Activated naive CD8-positive, alpha-beta T cell treated with anti-CD3 and anti-CD28 coated beads for 36 hours (primary cell): ENCODE measurements at regions not wholly inside any gene's neighbourhood (a gene's known extent, or its start where the extent isn't known, plus 50 kb on each side); places are given as distances from the start of the nearest gene placed in this dataset.
"Not testable (repeated sequence)": the region's sequence is repeated elsewhere in the genome, so short reads cannot be mapped to it uniquely, and the experiment has no call there.

ENCODE experiments used
- DNase-seq: peaks from one replicate; pipeline ENCODE4 v3.0.0; 2021
- H3K27ac Mint-ChIP-seq: one replicate; pipeline ENCODE4 v1.8.0; 2022; ENCODE audit warnings: mild to moderate bottlenecking, moderate library complexity, mixed read lengths
- H3K27me3 Mint-ChIP-seq: one replicate; pipeline ENCODE4 v1.8.0; 2022; ENCODE audit warnings: mild to moderate bottlenecking, mixed read lengths
- H3K36me3 Mint-ChIP-seq: one replicate; pipeline ENCODE4 v1.8.0; 2021; ENCODE audit warnings: mild to moderate bottlenecking, mixed read lengths
- H3K4me1 Mint-ChIP-seq: one replicate; pipeline ENCODE4 v1.8.0; 2021; ENCODE audit warnings: mixed read lengths
- H3K4me3 Mint-ChIP-seq: one replicate; pipeline ENCODE4 v1.8.0; 2022; ENCODE audit warnings: mild to moderate bottlenecking, moderate library complexity, mixed read lengths
- H3K9me3 Mint-ChIP-seq: one replicate; pipeline ENCODE4 v1.8.0; 2022; ENCODE audit warnings: mixed read lengths

DNA sequence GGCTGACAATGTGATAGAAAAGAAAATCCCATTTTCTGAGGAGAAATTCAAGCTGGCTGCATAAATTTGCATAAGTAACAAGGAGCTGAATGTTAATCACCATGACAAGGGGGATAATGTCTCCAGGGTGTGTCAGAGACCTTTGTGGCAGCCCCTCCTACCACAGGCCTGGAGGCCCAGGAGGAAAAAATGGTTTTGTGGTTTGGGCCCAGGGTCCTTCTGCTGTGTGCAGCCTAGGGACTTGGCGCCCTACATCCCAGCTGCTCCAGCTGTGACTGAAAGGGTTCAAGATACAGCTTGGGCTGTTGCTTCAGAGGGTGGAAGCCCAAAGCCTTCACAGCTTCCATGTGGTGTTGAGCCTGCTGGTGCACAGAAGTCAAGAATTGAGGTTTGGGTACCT is 261.8 kb downstream of the RFPL4B start:
- not testable (repeated sequence) for H3K27me3 Mint-ChIP-seq, H3K4me1 Mint-ChIP-seq, H3K36me3 Mint-ChIP-seq, H3K4me3 Mint-ChIP-seq, DNase-seq, H3K27ac Mint-ChIP-seq
- peaks cover 12% of the 10 kb centered on the region for H3K9me3 Mint-ChIP-seq

DNA sequence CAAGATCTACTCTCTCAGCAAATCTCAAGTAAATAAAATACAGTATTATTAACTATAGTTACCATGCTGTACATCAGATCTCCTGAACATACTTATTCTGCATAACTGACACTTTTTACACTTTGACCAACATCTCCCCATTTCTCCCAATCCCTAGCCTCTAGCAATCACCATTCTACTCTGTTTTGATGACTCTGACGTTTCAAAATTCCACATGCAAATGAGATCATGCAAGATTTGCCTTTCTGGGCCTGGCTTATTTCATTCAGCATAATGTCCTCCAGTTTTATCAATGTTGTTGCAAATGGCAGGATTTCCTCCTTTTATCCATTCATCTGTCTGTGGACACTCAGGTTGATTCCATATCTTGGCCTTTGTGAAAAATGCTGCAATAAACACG is 266.3 kb downstream of the RFPL4B start:
- H3K4me1 Mint-ChIP-seq, result no peaks in the 10 kb centered on the region
- peaks cover 9% of the 10 kb centered on the region for H3K9me3 Mint-ChIP-seq
- no peak overlapping the region for H3K27ac Mint-ChIP-seq
- H3K36me3 Mint-ChIP-seq, result peaks cover 2% of the 10 kb centered on the region
- no peak for DNase-seq
- no peak overlapping the region for H3K4me3 Mint-ChIP-seq
- H3K27me3 Mint-ChIP-seq, result no peaks in the 10 kb centered on the region

DNA sequence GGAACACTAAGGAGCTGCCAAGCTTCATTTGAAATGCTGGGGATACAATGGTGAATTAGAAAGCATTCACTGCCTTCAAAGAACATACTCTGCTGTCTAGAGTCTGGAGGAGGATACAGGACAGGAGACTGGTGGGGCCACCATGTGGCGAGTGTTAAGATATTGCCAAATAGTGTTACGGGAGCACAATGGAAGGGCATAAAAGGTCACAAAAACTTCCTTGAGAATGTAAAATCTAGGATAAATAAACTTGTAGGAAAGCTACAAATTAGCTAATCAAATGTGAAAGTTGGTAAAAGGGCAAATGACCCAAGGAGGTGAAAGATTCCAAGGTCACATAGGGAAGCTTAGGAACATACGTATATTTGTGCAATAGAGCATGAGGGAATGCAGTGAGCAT is 271.7 kb downstream of the RFPL4B start:
- Mint-ChIP-seq H3K27ac (no peak overlapping the region), H3K4me3 (no peak overlapping the region), H3K4me1 (no peaks in the 10 kb centered on the region), H3K9me3 (no peaks in the 10 kb centered on the region), H3K27me3 (no peaks in the 10 kb centered on the region), H3K36me3 (no peaks in the 10 kb centered on the region)
- no peak for DNase-seq

DNA sequence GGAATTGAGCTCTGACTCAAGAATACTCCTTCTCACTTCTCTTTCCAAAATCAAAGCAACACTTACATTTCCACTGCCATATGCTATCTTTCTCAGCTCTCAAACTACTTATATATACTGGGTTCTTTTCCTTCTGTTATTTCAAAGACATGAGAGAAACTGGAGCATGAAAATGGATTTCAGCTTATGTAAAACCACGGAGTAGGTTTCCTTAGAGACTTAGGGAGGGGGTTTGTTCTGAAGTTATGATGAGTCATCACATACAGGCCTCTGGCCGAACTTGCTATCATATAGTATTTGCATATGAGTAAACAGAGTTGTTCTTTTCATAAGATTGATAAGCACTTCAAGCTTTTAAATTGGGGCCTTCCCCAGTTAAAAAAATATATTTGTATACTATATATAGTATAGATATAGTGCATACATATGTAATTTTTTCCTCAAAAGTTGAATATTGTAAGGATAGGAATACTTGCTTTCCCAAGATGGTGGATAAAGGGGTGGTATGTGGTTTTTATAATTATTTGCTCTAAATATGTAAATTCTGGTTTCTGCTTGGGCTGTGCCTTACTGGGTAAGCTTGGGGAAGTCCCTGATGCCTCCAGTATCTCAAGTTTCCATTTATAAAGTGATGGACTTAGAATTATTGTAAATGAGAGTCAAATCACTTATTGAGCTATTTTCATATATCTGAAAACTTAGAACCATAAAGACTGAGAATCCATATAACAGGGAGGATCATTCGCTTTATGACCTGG is 273.9 kb downstream of the RFPL4B start:
- H3K9me3 Mint-ChIP-seq, result peaks cover 2% of the 10 kb centered on the region
- H3K4me1 Mint-ChIP-seq, result no peaks in the 10 kb centered on the region

DNA sequence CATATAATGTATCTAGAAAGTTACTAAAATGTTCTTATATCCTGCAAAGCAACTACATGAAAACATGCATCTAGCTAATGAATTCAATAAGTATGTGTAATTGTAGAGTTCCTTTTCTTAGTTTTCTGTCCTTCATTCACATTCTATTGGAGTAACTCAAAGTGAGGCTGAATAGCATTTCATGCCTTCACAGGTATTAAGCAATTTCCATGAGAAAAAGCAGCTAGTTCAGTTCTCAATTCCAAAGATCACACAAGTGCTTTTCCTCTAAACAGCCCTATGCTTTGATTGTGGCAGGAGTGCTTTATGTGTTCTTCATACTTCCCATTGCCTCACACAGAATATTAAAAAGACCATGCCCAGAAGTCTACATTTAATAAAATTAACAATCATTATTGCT is 274.9 kb downstream of the RFPL4B start:
- Mint-ChIP-seq H3K4me1 (no peaks in the 10 kb centered on the region), H3K9me3 (peaks cover 2% of the 10 kb centered on the region), H3K4me3 (no peak overlapping the region), H3K27me3 (no peaks in the 10 kb centered on the region), H3K27ac (no peak overlapping the region), H3K36me3 (no peaks in the 10 kb centered on the region)
- no peak for DNase-seq

More for the DNA sequence above, 273.9 kb downstream of the RFPL4B start:
- no peak overlapping the region for H3K4me3 Mint-ChIP-seq
- DNase-seq, result no peak
- H3K36me3 Mint-ChIP-seq, result no peaks in the 10 kb centered on the region
- no peaks in the 10 kb centered on the region for H3K27me3 Mint-ChIP-seq
- H3K27ac Mint-ChIP-seq, result no peak overlapping the region

DNA sequence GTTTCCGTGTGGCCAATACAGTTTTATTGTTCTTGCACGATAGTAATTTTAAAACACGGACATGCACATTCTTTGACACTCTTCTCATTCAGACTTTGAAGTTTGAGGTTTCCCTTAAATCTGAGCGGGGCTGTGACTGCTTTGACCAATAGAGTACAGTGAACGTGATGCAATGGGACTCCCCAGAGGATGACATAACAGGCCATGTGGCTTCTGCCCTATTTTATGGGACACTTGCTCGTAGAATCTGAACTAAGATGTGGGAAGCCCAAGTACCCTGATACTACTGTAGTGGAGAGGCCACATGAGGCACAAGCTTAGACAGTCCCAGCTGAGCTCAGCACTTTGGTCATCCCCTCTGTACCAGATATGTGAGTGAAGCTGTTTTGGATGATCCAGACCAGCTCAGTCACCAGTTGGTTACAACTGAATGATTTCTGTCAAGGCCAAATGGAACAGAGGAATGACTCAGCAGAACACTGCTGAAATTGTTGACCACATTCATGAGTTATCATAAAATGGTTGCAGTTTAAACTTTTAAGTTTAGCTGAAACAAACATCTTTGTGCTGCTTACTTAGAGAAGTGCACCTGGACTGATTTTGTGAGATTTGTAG is 279.4 kb downstream of the RFPL4B start:
- H3K9me3 Mint-ChIP-seq, result peaks cover 2% of the 10 kb centered on the region
- H3K4me1 Mint-ChIP-seq, result no peaks in the 10 kb centered on the region
- no peaks in the 10 kb centered on the region for H3K36me3 Mint-ChIP-seq
- no peak overlapping the region for H3K4me3 Mint-ChIP-seq
- no peak overlapping the region for H3K27ac Mint-ChIP-seq
- no peaks in the 10 kb centered on the region for H3K27me3 Mint-ChIP-seq
- DNase-seq, result no peak

DNA sequence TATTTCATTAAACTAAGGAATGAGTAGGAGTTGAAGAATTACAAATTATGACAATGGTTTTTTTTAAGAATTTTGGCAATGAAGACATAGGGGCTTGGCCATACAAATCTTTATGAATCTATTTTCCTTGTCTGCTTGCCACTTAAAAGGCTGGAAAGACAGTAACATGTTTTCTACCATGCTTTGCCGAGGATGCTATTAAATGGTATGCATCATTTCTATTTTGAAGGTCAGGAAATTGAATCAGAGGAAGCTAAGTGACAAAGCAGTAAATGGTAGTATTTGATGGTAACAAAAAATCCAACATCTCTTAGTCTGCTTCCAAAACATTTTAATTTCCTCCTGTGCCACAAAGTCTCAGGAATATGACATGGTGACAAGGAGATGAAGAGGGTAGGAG is 287.2 kb downstream of the RFPL4B start:
- Mint-ChIP-seq H3K27me3 (no peaks in the 10 kb centered on the region), H3K9me3 (no peaks in the 10 kb centered on the region), H3K4me3 (no peak overlapping the region), H3K4me1 (no peaks in the 10 kb centered on the region), H3K36me3 (no peaks in the 10 kb centered on the region), H3K27ac (no peak overlapping the region)
- DNase-seq, result no peak

DNA sequence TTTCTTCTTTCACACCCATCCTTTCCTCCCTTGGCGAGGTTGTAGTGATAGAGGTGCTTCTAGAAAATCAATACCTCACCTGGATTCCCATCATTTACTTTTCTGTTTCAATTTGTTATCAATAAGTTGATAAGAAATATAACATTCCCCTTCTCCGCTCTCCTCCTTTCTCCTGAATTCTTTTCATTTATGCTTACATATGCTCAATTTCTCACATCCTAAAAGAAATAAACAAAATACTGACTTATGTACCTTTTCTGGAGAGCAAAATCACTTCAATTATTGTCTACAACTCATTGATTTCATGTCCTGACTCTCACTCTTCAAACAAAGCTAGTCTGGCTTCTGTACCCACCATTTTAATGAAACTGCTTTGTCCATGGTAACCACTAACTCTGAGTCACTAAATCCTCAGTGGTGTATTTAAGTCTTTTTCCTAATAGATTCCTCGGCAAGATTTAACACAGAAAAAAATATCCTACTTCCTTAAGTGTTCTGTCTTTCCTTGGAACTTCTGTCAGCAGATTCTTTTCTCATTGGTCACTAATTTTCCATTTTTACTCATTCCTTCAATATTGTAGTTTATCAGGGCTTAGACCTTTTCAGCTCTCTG is 289.6 kb downstream of the RFPL4B start:
- no peak overlapping the region for H3K4me3 Mint-ChIP-seq
- no peaks in the 10 kb centered on the region for H3K27me3 Mint-ChIP-seq
- H3K36me3 Mint-ChIP-seq, result no peaks in the 10 kb centered on the region
- no peak overlapping the region for H3K27ac Mint-ChIP-seq
- no peak for DNase-seq
- no peaks in the 10 kb centered on the region for H3K4me1 Mint-ChIP-seq
- H3K9me3 Mint-ChIP-seq, result no peaks in the 10 kb centered on the region

DNA sequence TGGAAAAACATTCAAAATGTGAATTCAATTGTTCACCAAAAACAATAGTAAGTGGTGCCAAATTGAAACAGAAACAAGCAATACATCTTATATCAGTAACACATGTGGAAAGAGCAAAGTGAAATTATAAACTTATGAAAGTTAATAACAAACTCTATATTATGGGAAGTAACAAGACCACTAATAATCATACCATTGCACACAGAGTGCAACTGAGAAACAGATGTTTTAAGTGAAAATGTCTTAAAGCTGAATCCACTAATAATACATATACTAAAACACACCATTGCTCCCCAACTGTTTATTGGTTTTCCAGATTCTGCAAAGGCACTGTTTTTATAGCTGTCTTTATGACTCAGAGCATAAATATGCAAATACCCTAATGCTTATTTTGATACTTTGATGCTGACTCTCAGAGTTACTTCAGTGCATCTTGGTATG is 292.3 kb downstream of the RFPL4B start:
- no peak for DNase-seq
- no peak overlapping the region for H3K4me3 Mint-ChIP-seq
- no peaks in the 10 kb centered on the region for H3K9me3 Mint-ChIP-seq
- H3K27ac Mint-ChIP-seq, result no peak overlapping the region
- no peaks in the 10 kb centered on the region for H3K4me1 Mint-ChIP-seq
- no peaks in the 10 kb centered on the region for H3K27me3 Mint-ChIP-seq
- H3K36me3 Mint-ChIP-seq, result no peaks in the 10 kb centered on the region

DNA sequence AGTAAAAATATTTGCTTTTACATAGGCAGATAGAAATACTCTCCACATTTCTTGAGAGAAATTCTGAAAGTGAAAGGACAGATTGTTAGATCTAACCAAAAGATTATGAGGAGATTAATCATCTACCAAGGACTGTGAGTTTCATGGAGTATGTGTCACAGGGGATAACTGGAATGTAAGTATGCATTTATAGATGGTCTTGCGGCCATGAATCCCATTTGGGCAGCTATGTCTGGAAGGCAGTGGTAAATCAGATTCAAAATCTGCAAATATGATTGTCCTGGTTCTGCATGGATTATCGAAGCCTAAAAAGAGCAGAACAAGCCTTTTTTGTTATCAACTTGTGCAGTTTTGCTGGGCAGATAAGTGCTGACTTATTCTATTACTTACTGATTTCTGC is 293.8 kb downstream of the RFPL4B start:
- no peaks in the 10 kb centered on the region for H3K27me3 Mint-ChIP-seq
- H3K9me3 Mint-ChIP-seq, result no peaks in the 10 kb centered on the region
- H3K4me3 Mint-ChIP-seq, result no peak overlapping the region
- no peaks in the 10 kb centered on the region for H3K36me3 Mint-ChIP-seq
- no peaks in the 10 kb centered on the region for H3K4me1 Mint-ChIP-seq
- no peak for DNase-seq
- H3K27ac Mint-ChIP-seq, result no peak overlapping the region

DNA sequence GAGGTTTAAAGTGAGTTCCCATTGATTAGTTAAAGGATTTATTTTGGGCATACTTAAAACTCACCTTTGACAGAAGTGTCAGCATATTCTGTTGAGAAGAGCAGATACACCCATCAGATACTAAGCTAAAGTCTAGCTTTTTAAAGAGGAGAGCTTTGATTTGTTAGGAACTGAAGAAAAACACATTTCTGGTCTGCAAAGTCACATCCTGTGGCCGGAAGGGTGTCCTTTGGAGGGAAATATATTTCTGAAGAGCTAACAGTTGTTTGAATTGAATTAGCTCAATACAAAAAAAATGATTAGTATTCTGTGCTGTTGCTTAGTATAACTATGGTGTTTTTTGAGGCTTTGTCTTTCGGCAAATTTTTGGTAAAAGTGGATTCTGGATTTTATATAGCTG is 302.7 kb downstream of the RFPL4B start:
- Mint-ChIP-seq H3K27me3 (no peaks in the 10 kb centered on the region), H3K9me3 (no peaks in the 10 kb centered on the region), H3K36me3 (no peaks in the 10 kb centered on the region), H3K4me3 (no peak overlapping the region), H3K4me1 (no peaks in the 10 kb centered on the region), H3K27ac (no peak overlapping the region)
- no peak for DNase-seq

DNA sequence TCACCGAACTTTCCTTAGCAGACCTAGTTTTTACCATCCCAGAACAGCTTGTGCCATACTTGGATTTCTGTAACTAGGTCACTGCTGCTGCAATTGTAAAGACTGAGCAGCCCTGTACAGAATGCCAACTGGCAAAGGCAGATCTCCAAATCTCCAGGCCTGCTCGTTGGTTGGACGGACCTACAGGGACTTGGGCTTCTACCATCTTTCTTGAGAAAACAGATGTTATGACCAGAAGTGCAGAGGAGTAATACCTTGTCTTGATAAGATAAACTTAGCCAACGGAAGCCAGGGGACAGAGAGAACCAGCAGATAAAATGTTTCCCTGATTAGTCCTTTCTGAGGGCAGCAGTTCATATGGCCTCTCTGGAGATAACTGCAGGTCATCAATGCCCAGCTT is 304.1 kb downstream of the RFPL4B start:
- H3K36me3 Mint-ChIP-seq, result no peaks in the 10 kb centered on the region
- H3K27ac Mint-ChIP-seq, result no peak overlapping the region

DNA sequence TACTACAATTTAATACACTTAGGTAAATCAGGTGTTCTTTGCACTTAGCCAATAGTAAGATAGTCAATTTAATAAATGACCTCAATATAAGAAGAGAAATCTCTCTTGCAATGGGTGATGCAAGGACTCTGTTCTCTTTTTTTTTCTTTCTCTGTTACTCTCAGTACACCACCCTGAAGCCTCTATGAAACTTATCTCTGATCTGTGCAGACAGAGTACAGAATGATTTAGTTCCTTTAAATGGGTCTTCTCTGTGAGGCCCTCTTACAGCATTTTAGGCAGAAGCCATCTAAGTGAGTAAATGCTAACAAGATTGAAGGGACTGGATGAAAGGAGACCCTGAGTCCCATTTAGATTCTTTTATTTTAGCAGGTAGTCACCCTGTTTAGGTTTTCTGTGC is 312.8 kb downstream of the RFPL4B start:
- no peaks in the 10 kb centered on the region for H3K27me3 Mint-ChIP-seq
- DNase-seq, result no peak
- no peaks in the 10 kb centered on the region for H3K9me3 Mint-ChIP-seq
- H3K4me3 Mint-ChIP-seq, result no peak overlapping the region
- no peak overlapping the region for H3K27ac Mint-ChIP-seq
- H3K4me1 Mint-ChIP-seq, result no peaks in the 10 kb centered on the region
- H3K36me3 Mint-ChIP-seq, result no peaks in the 10 kb centered on the region

More for the DNA sequence above, 304.1 kb downstream of the RFPL4B start:
- no peaks in the 10 kb centered on the region for H3K27me3 Mint-ChIP-seq
- H3K9me3 Mint-ChIP-seq, result no peaks in the 10 kb centered on the region
- no peak for DNase-seq
- H3K4me3 Mint-ChIP-seq, result no peak overlapping the region
- no peaks in the 10 kb centered on the region for H3K4me1 Mint-ChIP-seq

DNA sequence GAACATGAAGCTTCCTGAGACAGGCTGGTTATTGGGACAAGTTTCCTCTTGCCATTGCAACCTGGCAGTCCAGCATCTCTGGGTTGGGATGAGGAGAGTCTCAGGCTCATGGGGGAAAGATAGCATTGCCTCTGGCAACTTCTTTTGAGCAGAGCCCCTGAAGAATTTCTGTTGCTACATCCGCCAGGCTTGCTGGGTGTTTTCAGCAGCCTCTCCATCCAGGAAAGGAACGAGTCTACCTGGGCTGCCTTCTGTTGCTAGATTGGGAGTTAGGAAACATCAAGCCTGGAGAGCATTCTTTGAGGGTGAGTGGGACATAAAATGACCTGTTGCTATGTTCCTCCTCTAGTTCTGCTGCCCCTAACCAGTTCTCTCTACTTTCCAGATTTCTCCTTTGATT is 313.5 kb downstream of the RFPL4B start:
- Mint-ChIP-seq H3K27me3 (no peaks in the 10 kb centered on the region), H3K4me3 (no peak overlapping the region), H3K27ac (no peak overlapping the region), H3K4me1 (no peaks in the 10 kb centered on the region), H3K36me3 (no peaks in the 10 kb centered on the region), H3K9me3 (no peaks in the 10 kb centered on the region)
- no peak for DNase-seq

DNA sequence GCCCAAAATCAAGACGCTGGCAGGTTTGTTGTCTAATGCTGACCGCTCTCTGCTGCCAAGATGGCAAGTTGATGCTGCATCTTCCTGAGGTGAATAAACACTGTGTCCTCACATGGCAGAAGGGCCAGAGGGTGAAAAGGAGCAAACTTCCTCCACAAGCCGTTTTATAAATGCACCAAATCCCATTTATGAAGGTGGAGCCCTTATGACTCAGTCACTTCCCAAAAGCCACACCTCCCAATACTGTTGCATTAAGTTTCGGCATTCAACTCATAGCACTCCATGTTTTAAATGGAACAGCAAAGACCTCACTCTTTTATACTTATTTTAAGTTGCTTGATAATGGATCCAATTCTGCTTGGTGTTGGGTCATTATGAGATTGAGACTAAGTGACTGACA is 316.6 kb downstream of the RFPL4B start:
- Mint-ChIP-seq H3K9me3 (no peaks in the 10 kb centered on the region), H3K4me3 (no peak overlapping the region)

DNA sequence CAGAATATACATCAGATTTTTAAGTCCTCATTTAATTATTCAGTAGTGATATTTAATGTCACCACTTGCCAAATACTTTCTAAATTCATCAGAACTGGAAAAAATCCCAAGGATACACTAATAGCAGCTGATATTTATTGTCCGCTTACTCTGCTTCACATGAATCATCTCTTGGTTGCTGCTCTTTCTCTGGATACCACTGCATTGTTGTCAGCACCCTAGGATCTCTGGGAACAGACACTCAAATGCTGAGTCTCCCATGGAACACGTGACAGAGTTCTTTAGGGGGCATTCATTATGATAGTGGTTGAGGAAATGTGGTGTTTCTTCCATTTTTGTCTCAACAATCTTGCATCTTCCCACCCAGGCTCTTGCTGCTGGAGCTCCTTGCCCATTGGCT is 318.0 kb downstream of the RFPL4B start:
- Mint-ChIP-seq H3K4me1 (no peaks in the 10 kb centered on the region), H3K27me3 (no peaks in the 10 kb centered on the region), H3K36me3 (no peaks in the 10 kb centered on the region), H3K27ac (no peak overlapping the region), H3K4me3 (no peak overlapping the region), H3K9me3 (no peaks in the 10 kb centered on the region)
- no peak for DNase-seq

More for the DNA sequence above, 316.6 kb downstream of the RFPL4B start:
- Mint-ChIP-seq H3K4me1 (no peaks in the 10 kb centered on the region), H3K36me3 (no peaks in the 10 kb centered on the region), H3K27me3 (no peaks in the 10 kb centered on the region), H3K27ac (no peak overlapping the region)
- DNase-seq, result no peak
